ENCODE measurements at regions not wholly inside any gene's neighbourhood (a gene's known extent, or its start where the extent isn't known, plus 50 kb on each side); places are given as distances from the start of the nearest gene placed in this dataset.

- TF ChIP-seq, protein P1, sequence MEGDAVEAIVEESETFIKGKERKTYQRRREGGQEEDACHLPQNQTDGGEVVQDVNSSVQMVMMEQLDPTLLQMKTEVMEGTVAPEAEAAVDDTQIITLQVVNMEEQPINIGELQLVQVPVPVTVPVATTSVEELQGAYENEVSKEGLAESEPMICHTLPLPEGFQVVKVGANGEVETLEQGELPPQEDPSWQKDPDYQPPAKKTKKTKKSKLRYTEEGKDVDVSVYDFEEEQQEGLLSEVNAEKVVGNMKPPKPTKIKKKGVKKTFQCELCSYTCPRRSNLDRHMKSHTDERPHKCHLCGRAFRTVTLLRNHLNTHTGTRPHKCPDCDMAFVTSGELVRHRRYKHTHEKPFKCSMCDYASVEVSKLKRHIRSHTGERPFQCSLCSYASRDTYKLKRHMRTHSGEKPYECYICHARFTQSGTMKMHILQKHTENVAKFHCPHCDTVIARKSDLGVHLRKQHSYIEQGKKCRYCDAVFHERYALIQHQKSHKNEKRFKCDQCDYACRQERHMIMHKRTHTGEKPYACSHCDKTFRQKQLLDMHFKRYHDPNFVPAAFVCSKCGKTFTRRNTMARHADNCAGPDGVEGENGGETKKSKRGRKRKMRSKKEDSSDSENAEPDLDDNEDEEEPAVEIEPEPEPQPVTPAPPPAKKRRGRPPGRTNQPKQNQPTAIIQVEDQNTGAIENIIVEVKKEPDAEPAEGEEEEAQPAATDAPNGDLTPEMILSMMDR (IDR thresholded peaks at IDR 0.05) = no peak
- DNase-seq = no peak
- Histone ChIP-seq H3K4me1 (no peaks in the 10 kb centered on the region), H3K27me3 (no peaks in the 10 kb centered on the region), H3K27ac (no peak overlapping the region), H3K4me3 (no peak overlapping the region), H3K36me3 (no peaks in the 10 kb centered on the region), H3K9me3 (peaks cover 0 to 6% of the 10 kb centered on the region in 2 donors)
- intact Hi-C loops (cut with DNase I) = no loop called here
- ATAC-seq = no peak
Observed at GRCh38 chr7:45459476-45459875, 114.7 kb upstream of the ADCY1 start.

GRCh38 chr7:45460379-45460778, 113.8 kb upstream of the ADCY1 start:
- H3K9me3 ChIP-seq = peaks cover 0 to 8% of the 10 kb centered on the region in 2 donors
- H3K27ac ChIP-seq = no peak overlapping the region
- no peaks in the 10 kb centered on the region for H3K27me3 ChIP-seq
- TF ChIP-seq, protein P1 (IDR thresholded peaks at IDR 0.05) = no peak
- H3K36me3 ChIP-seq = no peaks in the 10 kb centered on the region
- intact Hi-C loops (cut with DNase I) = no loop called here
- DNase-seq (no peak), ATAC-seq (no peak)
- no peak overlapping the region for H3K4me3 ChIP-seq
- H3K4me1 ChIP-seq = no peaks in the 10 kb centered on the region

DNA sequence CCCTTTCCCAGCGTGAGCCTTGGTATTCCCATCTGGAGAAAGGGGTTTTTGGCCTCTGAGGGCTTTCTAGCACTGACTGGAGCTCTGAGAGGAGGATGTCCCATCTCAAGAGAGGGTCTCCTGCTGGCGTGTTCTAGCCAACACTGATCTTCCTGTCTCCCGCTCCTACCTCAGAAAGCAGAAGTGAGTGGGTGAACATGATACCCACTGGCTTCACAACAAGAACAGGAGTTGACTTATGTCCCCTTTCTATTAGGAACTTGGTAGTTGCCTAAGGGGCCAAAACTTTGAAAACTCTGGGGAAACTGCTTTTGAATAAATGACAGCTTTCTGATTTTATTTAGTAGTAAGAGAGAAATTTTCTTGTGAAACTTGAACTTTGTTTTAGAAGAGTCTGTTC, 113.1 kb upstream of the ADCY1 start:
- intact Hi-C loops (cut with DNase I) = no loop called here
- no peaks in the 10 kb centered on the region for H3K27me3 ChIP-seq
- no peaks in the 10 kb centered on the region for H3K36me3 ChIP-seq
- H3K9me3 ChIP-seq = peaks cover 0 to 8% of the 10 kb centered on the region in 2 donors
- H3K4me3 ChIP-seq = no peak overlapping the region
- no peaks in the 10 kb centered on the region for H3K4me1 ChIP-seq
- no peak for ATAC-seq
- DNase-seq = no peak
- no peak overlapping the region for H3K27ac ChIP-seq
- TF ChIP-seq, protein P1 (IDR thresholded peaks at IDR 0.05) = no peak

DNA sequence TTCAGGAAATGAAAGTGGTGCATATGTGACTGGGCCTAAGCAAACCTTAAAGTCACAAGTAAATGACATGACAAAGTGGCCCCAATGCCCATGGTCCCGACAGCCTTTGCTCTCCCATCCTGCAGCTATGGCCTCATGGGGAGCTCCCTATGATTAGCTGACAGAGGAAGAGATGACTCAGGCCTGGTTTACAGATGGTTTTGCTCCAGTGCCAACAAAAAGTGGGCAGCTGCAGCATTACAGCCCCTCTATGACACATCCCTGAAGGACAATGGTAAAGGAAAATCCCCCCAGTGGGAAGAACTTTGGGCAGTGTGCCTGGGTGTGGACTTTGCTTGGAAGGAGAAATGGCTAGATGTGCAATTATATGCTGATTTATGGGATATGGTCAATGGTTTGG, 105.1 kb upstream of the ADCY1 start:
- TF ChIP-seq, protein P1 (IDR thresholded peaks at IDR 0.05) = no peak
- H3K4me3 ChIP-seq = no peak overlapping the region
- intact Hi-C loops (cut with DNase I) = no loop called here
- H3K27me3 ChIP-seq = no peaks in the 10 kb centered on the region
- H3K9me3 ChIP-seq = peaks cover 0 to 10% of the 10 kb centered on the region in 2 donors
- H3K36me3 ChIP-seq = no peaks in the 10 kb centered on the region
- DNase-seq (no peak), ATAC-seq (no peak)
- no peaks in the 10 kb centered on the region for H3K4me1 ChIP-seq
- H3K27ac ChIP-seq = no peak overlapping the region

DNA sequence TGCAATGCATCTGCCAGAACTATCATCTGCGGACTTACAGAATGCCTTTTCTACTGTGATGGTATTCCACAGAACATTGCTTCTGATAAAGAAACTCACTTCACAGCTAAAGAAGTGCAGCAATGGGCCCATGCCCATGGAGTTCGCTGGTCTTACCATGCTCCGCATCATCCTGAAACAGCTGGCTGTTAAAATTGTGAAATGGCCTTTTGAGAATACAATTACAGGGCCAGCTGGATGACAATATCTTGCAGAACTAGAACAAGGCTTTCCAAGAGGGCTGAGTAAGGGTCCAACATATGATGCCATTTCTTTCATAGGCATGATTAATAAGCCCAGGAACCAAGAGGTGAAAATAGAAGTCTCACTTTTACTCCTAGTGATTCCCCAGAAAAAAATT, 104.1 kb upstream of the ADCY1 start:
- TF ChIP-seq, protein P1 (IDR thresholded peaks at IDR 0.05) = no peak
- Histone ChIP-seq H3K27ac (no peak overlapping the region), H3K4me3 (no peak overlapping the region), H3K27me3 (no peaks in the 10 kb centered on the region), H3K36me3 (no peaks in the 10 kb centered on the region), H3K9me3 (peaks cover 0 to 6% of the 10 kb centered on the region in 2 donors), H3K4me1 (no peaks in the 10 kb centered on the region)
- ATAC-seq = no peak
- DNase-seq = no peak
- intact Hi-C loops (cut with DNase I) = no loop called here
